ENCODE measurements at regions not wholly inside any gene's neighbourhood (a gene's known extent, or its start where the extent isn't known, plus 50 kb on each side); places are given as distances from the start of the nearest gene placed in this dataset.
"Not testable (repeated sequence)": the region's sequence is repeated elsewhere in the genome, so short reads cannot be mapped to it uniquely, and the experiment has no call there.

DNA sequence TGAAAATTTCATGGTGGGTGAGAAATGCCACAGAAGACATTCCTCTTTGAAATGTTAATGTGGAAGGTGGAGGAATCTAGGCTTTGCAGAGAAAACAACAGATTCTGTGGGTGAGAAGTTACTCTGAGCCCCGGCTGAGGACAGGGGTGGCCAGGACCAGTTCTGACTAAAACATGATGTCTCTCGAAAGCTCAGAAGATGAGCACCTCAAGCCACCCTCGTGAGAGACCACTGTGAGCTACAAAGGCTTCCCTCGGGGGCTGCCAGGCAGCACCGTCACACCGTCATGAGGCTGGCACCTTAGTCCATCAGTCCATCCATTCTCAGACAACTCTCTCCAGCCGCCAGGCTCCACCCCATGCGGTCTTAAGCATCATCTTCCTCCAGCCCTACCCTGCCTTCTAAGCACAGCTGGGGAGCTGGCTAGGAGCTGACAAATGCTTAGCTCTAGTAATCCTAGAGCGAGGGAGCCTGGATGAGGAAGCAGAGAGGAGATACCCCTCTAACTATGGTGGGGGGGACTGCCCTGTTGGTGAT, 360.5 kb downstream of the SHANK2 start:
- H3K36me3 Mint-ChIP-seq, result no peaks in the 10 kb centered on the region
- ATAC-seq (peak in 1 of 2 donors; percentile 25), DNase-seq (ENCODE audit: low spot score) (no peak)
- no peak overlapping the region for H3K27ac Mint-ChIP-seq
- peaks cover 0 to 5% of the 10 kb centered on the region in 2 donors for H3K4me1 Mint-ChIP-seq (ENCODE audit: low read depth in 2 of 2)
- no peak overlapping the region for H3K4me3 Mint-ChIP-seq
- H3K9me3 Mint-ChIP-seq, result peaks cover 1% of the 10 kb centered on the region
- no peaks in the 10 kb centered on the region for H3K27me3 Mint-ChIP-seq

DNA sequence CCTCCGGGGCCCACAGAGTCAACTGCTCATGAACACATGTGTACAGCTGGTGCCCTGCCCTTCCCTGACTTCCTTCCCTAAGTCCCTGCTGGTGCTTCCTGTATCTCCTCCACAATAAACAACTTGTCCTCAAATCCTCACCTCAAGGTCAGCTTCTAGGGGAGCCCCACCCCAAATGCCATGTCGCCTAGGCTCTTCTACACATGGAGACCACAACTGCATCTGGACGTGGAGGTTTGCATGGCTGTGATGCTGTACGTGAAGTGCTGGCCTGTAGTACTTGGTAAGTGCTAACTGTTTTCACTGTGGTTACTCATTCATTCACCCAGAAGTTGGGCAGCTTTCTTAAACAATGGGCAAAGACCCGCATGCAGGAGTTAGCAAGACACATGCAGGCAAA, 359.5 kb downstream of the SHANK2 start:
- DNase-seq (ENCODE audit: low spot score) (no peak), ATAC-seq (peak in 1 of 2 donors; percentile 33)
- peaks cover 0 to 5% of the 10 kb centered on the region in 2 donors for H3K4me1 Mint-ChIP-seq (ENCODE audit: low read depth in 2 of 2)
- H3K36me3 Mint-ChIP-seq, result no peaks in the 10 kb centered on the region
- peaks cover 3% of the 10 kb centered on the region for H3K9me3 Mint-ChIP-seq
- no peak overlapping the region for H3K27ac Mint-ChIP-seq
- H3K4me3 Mint-ChIP-seq, result no peak overlapping the region
- no peaks in the 10 kb centered on the region for H3K27me3 Mint-ChIP-seq

DNA sequence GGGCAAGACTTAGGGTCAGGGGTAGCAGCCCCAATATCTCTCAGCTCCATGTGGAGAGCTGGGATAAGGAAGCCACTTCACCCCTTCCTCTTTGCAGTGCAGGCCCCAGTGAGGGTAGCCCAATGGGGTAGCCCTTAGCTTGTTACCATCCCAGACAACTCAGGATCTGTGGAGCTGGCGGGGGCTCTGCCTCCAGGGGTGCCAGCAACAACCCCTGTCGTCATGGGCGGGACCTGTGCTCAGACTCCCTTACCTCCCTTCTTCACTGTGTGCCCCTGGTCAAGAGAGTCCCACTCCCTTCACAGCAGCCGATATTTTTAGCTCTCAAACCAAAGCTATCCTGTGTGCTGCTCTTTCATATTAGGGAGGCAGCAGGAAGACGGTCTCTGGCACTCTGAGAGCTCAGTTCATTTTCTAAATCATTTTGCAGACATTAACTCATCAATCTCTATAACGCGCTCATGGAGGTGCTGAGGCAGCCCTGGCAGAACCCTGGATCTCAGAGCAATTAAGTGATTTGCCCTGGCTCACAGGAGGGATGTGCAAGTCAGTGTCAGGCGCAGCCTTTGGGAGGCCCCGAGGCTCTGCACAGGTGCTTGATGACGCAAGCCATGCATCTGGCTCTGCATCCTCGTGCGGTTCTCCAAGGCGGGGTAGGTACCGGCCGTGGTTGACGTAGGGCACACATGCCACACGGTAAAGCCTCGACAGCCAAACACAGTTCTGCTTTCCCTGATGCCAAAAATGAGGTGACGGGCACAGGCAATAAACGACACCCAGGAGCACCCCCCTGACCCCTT, 357.6 kb downstream of the SHANK2 start:
- H3K27ac Mint-ChIP-seq, result no peak overlapping the region
- no peak for DNase-seq (ENCODE audit: low spot score)
- no peak overlapping the region for H3K4me3 Mint-ChIP-seq
- H3K4me1 Mint-ChIP-seq (ENCODE audit: low read depth in 2 of 2), result no peaks in the 10 kb centered on the region
- H3K36me3 Mint-ChIP-seq, result no peaks in the 10 kb centered on the region
- H3K9me3 Mint-ChIP-seq, result peaks cover 5% of the 10 kb centered on the region
- no peaks in the 10 kb centered on the region for H3K27me3 Mint-ChIP-seq
- peak in 1 of 2 donors; percentile 26 for ATAC-seq

DNA sequence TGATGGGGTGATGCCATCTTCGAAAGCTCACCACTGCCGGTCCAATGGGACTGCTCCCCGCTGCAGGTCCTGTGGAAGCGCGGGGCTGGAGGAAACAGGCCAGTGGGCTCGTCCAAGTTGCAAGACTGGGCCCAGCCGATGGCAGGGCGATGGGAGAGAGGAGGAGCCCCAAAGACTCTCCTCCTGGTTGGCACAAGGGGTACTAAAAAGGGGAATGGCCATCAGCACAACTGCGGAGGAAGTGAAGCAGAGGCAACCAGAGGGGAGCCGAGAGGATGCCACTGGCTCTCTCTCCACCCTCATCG, 357.1 kb downstream of the SHANK2 start:
- Mint-ChIP-seq H3K9me3 (peaks cover 5% of the 10 kb centered on the region), H3K27ac (no peak overlapping the region), H3K27me3 (no peaks in the 10 kb centered on the region), H3K4me1 (ENCODE audit: low read depth in 2 of 2) (no peaks in the 10 kb centered on the region), H3K36me3 (no peaks in the 10 kb centered on the region), H3K4me3 (no peak overlapping the region)
- ATAC-seq (no peak), DNase-seq (ENCODE audit: low spot score) (no peak)

DNA sequence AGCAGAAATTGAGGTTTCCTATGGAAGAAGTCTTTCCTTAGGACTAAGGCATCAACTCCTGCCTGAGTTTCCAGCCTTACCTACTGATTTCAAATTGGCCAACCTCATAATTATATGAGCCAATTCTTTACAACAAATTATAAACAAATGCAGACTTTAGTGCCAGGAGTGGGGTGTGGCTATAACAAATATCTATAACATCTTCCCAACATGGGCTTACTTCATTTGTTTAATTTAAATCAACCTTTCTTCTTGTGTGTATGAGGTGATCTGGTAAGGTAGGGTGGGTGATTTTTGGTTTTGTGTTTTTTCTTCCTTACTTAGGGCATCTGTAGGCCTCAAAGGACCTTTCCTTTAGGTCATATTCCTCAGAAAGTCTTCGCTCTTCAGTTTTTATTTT, 354.9 kb downstream of the SHANK2 start:
- Mint-ChIP-seq H3K27me3 (no peaks in the 10 kb centered on the region), H3K9me3 (peaks cover 5% of the 10 kb centered on the region), H3K4me1 (ENCODE audit: low read depth in 2 of 2) (no peaks in the 10 kb centered on the region), H3K27ac (no peak overlapping the region), H3K36me3 (no peaks in the 10 kb centered on the region), H3K4me3 (no peak overlapping the region)
- no peak for ATAC-seq
- no peak for DNase-seq (ENCODE audit: low spot score)

DNA sequence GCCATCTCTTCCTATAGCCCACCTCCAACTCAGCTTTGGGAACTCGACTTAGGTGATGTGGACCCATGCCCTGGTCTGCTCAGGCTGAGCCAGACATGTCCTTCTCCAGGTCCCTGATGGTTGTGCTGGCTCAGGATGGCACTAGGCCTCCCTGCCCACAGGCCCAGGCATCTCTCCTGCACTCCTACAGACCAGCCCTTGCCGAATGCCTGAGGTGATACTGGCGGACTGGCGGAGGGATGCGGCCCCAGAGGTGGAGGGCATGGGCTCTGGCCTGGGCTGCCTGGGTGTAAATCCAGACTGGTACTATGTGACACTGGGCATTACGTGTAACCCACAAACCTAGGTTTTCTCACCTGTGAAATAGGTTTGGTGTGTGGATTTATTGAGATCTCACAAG, 352.8 kb downstream of the SHANK2 start:
- Mint-ChIP-seq H3K9me3 (peaks cover 5% of the 10 kb centered on the region), H3K27ac (no peak overlapping the region), H3K36me3 (no peaks in the 10 kb centered on the region), H3K4me1 (ENCODE audit: low read depth in 2 of 2) (no peaks in the 10 kb centered on the region), H3K4me3 (no peak overlapping the region), H3K27me3 (no peaks in the 10 kb centered on the region)
- ATAC-seq (no peak), DNase-seq (ENCODE audit: low spot score) (no peak)

DNA sequence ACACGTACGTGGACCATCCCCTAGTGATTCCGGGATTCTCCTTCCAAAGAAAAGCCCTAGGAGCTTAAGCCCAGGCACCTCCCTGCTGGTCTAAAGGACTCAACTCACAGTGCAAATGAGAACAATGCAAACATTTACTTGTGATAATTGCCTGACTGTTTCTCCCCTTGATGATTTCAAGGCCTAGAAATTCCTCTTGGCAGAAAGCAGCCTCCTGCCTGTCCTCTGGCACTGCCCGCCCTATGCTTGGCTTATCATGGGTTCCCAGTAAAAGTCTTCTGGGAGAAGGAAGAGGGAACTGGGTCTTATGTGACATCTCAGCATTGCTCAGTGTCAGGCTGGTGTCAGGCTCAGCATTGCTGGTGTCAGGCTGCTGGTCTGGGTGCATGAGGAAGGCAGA, 351.8 kb downstream of the SHANK2 start:
- no peaks in the 10 kb centered on the region for H3K27me3 Mint-ChIP-seq
- DNase-seq (ENCODE audit: low spot score) (no peak), ATAC-seq (no peak)
- H3K4me1 Mint-ChIP-seq (ENCODE audit: low read depth in 2 of 2), result no peaks in the 10 kb centered on the region
- H3K36me3 Mint-ChIP-seq, result no peaks in the 10 kb centered on the region
- no peak overlapping the region for H3K27ac Mint-ChIP-seq
- no peak overlapping the region for H3K4me3 Mint-ChIP-seq
- H3K9me3 Mint-ChIP-seq, result peaks cover 5% of the 10 kb centered on the region

DNA sequence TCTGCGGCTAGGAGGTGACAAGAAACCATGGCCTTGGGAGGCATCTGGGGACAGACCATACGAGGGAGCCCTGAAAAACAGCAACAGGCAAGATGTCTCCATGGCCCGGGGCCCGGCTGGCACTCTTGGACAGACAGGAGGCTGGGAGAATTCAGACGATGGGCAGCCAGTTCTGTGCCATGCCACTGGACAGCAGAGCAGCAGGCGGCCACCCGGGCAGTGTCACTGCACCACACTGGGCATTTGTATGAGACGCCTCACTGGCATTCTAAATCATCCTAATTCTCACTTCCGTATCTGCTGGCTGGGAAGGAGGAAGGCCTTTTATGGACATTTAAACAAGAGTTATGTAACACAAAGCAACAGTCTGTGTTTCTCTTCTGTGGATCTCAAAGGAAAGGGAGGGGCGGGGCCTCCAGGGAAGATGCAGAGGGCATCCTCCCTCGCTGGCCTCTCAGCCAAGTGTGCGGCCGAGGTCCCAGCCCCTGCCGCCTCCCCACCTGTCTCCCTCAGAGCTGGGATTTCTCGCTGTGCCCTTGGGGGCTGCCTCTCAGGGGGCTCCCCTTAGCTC, 350.3 kb downstream of the SHANK2 start:
- peaks cover 3% of the 10 kb centered on the region for H3K9me3 Mint-ChIP-seq
- no peaks in the 10 kb centered on the region for H3K27me3 Mint-ChIP-seq
- no peak overlapping the region for H3K4me3 Mint-ChIP-seq
- H3K36me3 Mint-ChIP-seq, result no peaks in the 10 kb centered on the region
- no peak for ATAC-seq
- no peak overlapping the region for H3K27ac Mint-ChIP-seq
- DNase-seq (ENCODE audit: low spot score), result no peak
- no peaks in the 10 kb centered on the region for H3K4me1 Mint-ChIP-seq (ENCODE audit: low read depth in 2 of 2)

DNA sequence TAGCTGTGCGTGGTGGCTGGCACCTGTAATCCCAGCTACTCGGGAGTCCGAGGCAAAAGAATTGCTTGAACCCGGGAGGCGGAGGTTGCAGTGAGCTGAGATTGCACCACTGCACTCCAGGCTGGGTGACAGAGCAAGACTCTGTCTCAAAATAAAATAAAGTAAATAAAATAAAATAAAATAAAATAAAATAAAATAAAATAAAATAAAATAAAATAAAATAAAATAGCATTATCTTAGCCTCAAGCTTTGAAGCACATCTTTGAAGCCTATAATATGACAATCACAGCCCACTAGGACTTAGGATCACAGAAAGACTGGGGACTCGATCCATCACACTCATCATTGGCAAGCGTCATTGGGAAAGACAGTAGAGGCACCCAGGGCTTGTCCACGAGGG, 349.1 kb downstream of the SHANK2 start:
- H3K27me3 Mint-ChIP-seq; ATAC-seq; H3K27ac Mint-ChIP-seq; H3K4me1 Mint-ChIP-seq (ENCODE audit: low read depth in 2 of 2); H3K9me3 Mint-ChIP-seq; H3K4me3 Mint-ChIP-seq; DNase-seq (ENCODE audit: low spot score); H3K36me3 Mint-ChIP-seq: not testable (repeated sequence)

DNA sequence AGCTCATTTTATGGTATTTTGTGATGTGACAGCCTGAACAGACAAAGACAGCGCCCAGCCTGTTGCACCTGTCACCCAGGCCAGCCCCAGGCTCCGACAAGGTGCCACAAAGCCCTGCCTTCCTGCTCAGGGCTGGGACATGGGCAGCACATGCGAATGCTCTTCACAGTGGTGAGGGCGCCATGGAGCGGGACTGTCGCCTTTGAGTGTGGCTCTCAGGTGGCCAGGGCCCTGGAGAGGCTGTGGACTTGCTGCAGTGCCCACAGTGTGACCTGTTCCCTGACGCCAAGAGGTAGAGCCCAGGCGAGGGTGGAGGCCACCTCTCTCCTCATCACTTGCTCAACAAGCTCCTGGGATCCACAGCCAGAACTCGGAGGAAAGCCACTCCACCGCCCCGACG, 346.3 kb downstream of the SHANK2 start:
- no peaks in the 10 kb centered on the region for H3K36me3 Mint-ChIP-seq
- H3K4me1 Mint-ChIP-seq (ENCODE audit: low read depth in 2 of 2), result no peaks in the 10 kb centered on the region
- ATAC-seq, result no peak

DNA sequence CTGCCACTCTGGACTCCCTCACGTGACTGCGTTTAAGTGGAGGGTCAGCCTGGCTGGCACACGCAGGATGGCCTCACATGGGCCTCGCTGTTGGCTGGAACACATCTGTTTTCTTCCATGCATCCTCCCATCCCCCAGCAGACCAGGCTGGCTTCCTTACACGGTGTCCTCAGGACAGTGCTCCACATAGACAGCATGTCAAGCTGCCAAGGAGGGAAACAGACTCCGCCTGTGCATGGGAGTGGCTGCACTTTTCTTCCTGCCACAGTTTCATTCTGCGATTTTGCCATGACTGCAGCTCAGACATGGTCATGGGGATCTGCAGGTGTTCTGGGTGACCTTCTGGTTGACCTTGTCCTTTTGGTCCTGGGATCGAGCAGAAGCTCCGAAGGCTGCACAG, 344.2 kb downstream of the SHANK2 start:
- no peak overlapping the region for H3K4me3 Mint-ChIP-seq
- no peaks in the 10 kb centered on the region for H3K36me3 Mint-ChIP-seq
- no peaks in the 10 kb centered on the region for H3K4me1 Mint-ChIP-seq (ENCODE audit: low read depth in 2 of 2)
- DNase-seq (ENCODE audit: low spot score), result no peak
- no peaks in the 10 kb centered on the region for H3K9me3 Mint-ChIP-seq
- no peak overlapping the region for H3K27ac Mint-ChIP-seq
- H3K27me3 Mint-ChIP-seq, result peaks cover 7 to 11% of the 10 kb centered on the region in 2 donors
- no peak for ATAC-seq

More for the DNA sequence above, 346.3 kb downstream of the SHANK2 start:
- Mint-ChIP-seq H3K27me3 (peaks cover 0 to 2% of the 10 kb centered on the region in 2 donors), H3K27ac (no peak overlapping the region), H3K9me3 (no peaks in the 10 kb centered on the region), H3K4me3 (no peak overlapping the region)
- DNase-seq (ENCODE audit: low spot score), result no peak

DNA sequence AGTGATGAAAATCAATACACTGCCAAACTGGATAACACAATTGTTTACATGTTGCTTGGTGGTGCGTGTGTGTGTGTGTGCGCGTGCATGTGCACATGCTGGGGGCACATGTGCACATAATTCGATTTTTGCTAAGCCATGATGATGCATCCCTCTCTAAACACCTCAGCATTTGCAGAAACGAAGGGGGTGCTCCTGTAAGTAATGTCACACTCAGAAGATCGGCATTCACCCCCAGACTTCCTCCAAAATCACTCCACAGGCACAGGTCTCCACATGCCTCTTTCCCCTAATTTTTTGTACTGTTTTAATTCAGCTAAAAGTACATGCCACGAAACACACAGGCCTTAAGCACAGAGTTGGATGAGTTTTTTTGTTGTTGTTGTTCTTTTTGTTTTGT, 341.5 kb downstream of the SHANK2 start:
- no peaks in the 10 kb centered on the region for H3K4me1 Mint-ChIP-seq (ENCODE audit: low read depth in 2 of 2)
- H3K27me3 Mint-ChIP-seq, result peaks cover 9 to 15% of the 10 kb centered on the region in 2 donors
- H3K36me3 Mint-ChIP-seq, result no peaks in the 10 kb centered on the region
- H3K9me3 Mint-ChIP-seq, result no peaks in the 10 kb centered on the region
- no peak overlapping the region for H3K27ac Mint-ChIP-seq
- DNase-seq (ENCODE audit: low spot score) (no peak), ATAC-seq (no peak)
- H3K4me3 Mint-ChIP-seq, result no peak overlapping the region

DNA sequence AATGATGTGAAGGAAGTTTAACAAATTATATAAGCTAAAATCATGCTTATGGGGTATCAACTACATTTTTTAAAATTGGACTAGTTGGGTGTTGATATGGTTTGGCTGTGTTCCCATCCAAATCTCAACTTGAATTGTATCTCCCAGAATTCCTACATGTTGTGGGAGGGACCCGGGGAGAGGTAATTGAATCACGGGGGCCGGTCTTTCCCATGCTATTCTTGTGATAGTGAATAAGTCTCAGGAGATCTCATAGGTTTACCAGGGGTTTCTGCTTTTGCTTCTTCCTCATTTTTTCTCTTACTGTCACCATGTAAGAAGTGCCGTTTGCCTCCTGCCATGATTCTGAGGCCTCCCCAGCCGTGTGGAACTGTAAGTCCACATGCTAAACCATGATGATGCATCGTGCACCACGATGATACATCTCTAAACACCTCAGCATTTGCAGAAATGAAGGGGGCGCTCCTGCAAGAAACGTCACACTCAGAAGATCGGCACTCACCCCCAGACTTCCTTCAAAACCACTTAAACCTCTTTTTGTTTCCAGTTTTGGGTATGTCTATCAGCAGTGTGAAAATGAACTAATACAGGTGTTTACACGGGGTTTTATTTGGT, 340.0 kb downstream of the SHANK2 start:
- H3K27me3 Mint-ChIP-seq, result peaks cover 9 to 15% of the 10 kb centered on the region in 2 donors
- no peaks in the 10 kb centered on the region for H3K36me3 Mint-ChIP-seq
- no peaks in the 10 kb centered on the region for H3K4me1 Mint-ChIP-seq (ENCODE audit: low read depth in 2 of 2)
- H3K27ac Mint-ChIP-seq, result no peak overlapping the region
- no peak for DNase-seq (ENCODE audit: low spot score)
- no peak overlapping the region for H3K4me3 Mint-ChIP-seq
- ATAC-seq, result no peak
- H3K9me3 Mint-ChIP-seq, result no peaks in the 10 kb centered on the region

DNA sequence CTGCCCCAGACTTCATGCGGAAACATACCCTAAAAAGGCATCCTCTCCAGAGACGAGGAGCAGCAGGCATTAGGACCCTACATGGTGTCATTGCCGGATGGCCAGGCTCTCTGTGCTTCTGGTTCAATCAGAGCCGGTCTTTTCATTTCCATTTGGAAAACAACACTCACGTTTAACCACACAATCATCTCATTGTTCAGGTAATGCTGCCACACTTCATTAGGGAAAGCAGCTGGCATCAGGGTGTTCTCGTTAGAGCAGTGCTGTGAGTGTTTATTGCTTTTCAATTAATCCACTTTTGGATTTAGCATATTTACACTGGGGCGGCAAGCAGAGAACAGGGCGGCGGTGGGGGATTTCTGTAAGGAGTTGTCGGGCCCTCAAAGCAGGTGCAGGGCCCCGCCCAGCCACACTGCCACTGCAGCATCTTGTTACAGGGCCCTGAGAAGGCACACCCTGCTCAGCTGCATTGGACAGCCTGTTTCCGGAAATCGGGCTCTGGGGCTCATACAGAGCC, 338.6 kb downstream of the SHANK2 start:
- ATAC-seq (no peak), DNase-seq (ENCODE audit: low spot score) (no peak)
- Mint-ChIP-seq H3K27me3 (peaks cover 11 to 15% of the 10 kb centered on the region in 2 donors), H3K27ac (no peak overlapping the region), H3K4me3 (no peak overlapping the region), H3K9me3 (peaks cover 3% of the 10 kb centered on the region), H3K4me1 (ENCODE audit: low read depth in 2 of 2) (no peaks in the 10 kb centered on the region), H3K36me3 (no peaks in the 10 kb centered on the region)

Data from natural killer cell treated with Interleukin-12 subunit alpha and Interleukin-12 subunit beta and Interleukin-15 and Interleukin-18, amount 100 ng/mL, for 72 hours (primary cell).